NB4 (cell line): ENCODE measurements at regions not wholly inside any gene's neighbourhood (a gene's known extent, or its start where the extent isn't known, plus 50 kb on each side); places are given as distances from the start of the nearest gene placed in this dataset.

ENCODE experiments used
- MYC ChIP-seq: IDR thresholded peaks from 2 replicates; pipeline ENCODE4 v1.6.1; 2011; ENCODE audit warnings: low read depth, low read length
- TF ChIP-seq, protein P1 (sequence below): IDR thresholded peaks from one replicate; pipeline ENCODE4 v1.5.1; 2012; ENCODE audit warnings: low read depth, low read length

DNA sequence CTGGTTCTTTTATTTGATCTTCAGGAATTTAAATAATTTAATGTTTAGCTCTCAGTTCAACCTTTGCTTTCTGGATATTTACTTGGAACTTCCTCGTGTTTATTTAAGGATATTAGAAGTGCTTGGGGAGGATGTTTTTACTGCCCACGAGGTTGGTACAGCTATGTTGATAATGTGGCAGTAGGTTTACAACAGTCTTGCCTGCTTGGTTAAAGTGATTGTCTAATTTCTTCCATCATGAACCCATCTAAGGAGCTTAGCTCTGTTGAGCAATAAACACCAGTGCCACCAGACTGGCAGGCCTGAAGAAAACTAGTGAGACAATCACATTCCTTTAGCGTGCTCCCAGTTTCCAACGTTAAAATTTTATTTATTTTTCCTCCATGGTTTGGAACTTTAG, 94.5 kb downstream of the ICOS start:
- TF ChIP-seq, protein P1, sequence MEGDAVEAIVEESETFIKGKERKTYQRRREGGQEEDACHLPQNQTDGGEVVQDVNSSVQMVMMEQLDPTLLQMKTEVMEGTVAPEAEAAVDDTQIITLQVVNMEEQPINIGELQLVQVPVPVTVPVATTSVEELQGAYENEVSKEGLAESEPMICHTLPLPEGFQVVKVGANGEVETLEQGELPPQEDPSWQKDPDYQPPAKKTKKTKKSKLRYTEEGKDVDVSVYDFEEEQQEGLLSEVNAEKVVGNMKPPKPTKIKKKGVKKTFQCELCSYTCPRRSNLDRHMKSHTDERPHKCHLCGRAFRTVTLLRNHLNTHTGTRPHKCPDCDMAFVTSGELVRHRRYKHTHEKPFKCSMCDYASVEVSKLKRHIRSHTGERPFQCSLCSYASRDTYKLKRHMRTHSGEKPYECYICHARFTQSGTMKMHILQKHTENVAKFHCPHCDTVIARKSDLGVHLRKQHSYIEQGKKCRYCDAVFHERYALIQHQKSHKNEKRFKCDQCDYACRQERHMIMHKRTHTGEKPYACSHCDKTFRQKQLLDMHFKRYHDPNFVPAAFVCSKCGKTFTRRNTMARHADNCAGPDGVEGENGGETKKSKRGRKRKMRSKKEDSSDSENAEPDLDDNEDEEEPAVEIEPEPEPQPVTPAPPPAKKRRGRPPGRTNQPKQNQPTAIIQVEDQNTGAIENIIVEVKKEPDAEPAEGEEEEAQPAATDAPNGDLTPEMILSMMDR = no peak
- no peak for TF ChIP-seq MYC
